22Rv1 (cell line): ENCODE measurements at regions not wholly inside any gene's neighbourhood (a gene's known extent, or its start where the extent isn't known, plus 50 kb on each side); places are given as distances from the start of the nearest gene placed in this dataset.

Source experiments
- CTCF ChIP-seq: fragments of 450-650 bp; IDR thresholded peaks from 2 replicates; pipeline ENCODE4 v1.5.1; 2017; ENCODE audit warnings: mild to moderate bottlenecking
- ZFX ChIP-seq: fragments of 450-650 bp; IDR thresholded peaks from 2 replicates; pipeline ENCODE4 v1.6.1; 2017; ENCODE audit warnings: antibody characterized with exemption, borderline replicate concordance

DNA sequence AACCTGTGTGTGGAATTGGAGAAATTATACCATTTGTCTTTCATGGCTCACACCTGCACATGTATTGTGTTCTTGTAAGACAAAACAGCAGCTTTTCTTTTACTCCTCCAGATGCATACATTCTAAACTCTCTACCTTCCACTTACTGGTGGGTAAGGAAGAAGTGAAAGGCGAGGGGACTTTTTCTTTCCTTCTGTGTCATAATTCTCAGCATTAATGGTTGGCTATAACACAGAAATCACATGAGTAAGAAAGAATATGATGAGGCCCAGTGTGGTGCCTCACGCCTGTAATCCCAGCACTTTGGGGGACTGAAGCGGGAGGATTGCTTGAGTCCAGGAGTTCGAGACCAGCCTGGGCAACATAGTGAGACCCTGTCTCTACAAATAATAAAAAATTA, 57.8 kb upstream of the SHANK2 start:
- no peak for TF ChIP-seq CTCF
- TF ChIP-seq ZFX = no peak
